ENCODE measurements at regions not wholly inside any gene's neighbourhood (a gene's known extent, or its start where the extent isn't known, plus 50 kb on each side); places are given as distances from the start of the nearest gene placed in this dataset.
A peak's percentile ranks its signal among the peaks of the same experiment; 100 is the strongest.

DNA sequence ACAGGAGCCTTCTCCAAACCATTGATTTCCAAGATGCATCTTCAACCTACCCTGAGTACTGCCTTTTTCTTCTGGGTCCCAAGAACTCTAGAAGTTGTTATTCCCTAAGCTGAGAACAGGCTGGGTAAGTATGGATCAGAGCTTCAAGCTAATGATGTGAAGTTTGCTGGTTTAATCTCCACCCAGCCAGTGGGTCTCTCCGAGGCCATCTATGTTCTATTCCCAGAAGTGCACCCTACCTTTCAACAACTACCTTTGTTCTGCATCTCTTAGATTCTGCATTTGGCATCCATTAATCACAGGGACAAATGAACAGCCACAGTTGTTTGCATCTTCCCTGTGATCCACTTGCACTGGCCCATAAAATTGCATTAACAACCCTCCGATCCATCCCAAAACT, 246.2 kb downstream of the HIVEP2 start:
- Histone ChIP-seq H3K27me3 (no peaks in the 10 kb centered on the region), H3K4me3 (no peak overlapping the region), H3K9me3 (no peaks in the 10 kb centered on the region), H3K4me1 (peaks cover 10% of the 10 kb centered on the region), H3K36me3 (no peaks in the 10 kb centered on the region), H3K27ac (no peak overlapping the region)
- intact Hi-C loops (cut with DNase I), result loop anchor here (10.0 kb wide), 2 partner anchors 326 to 716 kb away; no protein-coding TSS in a partner anchor
- ATAC-seq (no peak), DNase-seq (no peak)
- TF ChIP-seq CTCF (IDR thresholded peaks at IDR 0.05), result no peak

DNA sequence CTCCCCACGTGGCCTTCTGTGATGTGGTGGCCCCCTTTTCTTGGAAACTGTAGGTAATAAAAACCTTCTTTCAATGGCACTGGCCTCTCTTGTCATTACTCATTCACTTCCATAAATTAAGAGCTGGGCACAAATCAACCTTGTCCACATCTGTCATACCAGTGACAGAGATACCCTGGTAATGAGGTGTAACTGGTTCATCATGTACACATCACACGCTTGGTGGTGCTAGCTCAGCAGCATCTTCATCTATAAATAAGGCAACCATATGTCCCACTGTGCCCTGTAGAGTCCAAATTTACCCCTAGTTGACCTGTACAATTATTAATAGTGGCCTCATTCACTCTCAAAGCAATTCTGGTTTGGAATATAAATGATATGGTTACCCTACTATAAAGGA, 245.6 kb downstream of the HIVEP2 start:
- intact Hi-C loops (cut with DNase I), result loop anchor here (10.0 kb wide), 2 partner anchors 325 to 715 kb away; no protein-coding TSS in a partner anchor
- Histone ChIP-seq H3K9me3 (no peaks in the 10 kb centered on the region), H3K27ac (no peak overlapping the region), H3K36me3 (no peaks in the 10 kb centered on the region), H3K4me3 (no peak overlapping the region), H3K27me3 (no peaks in the 10 kb centered on the region), H3K4me1 (peaks cover 10% of the 10 kb centered on the region)
- ATAC-seq (no peak), DNase-seq (no peak)
- TF ChIP-seq CTCF (IDR thresholded peaks at IDR 0.05), result no peak

- H3K4me3 ChIP-seq, result no peak overlapping the region
- no peak for DNase-seq
- intact Hi-C loops (cut with DNase I), result no loop called here
Measured at GRCh38 chr6:142700032-142700431, 244.9 kb downstream of the HIVEP2 start.

GRCh38 chr6:142700671-142701312, 244.2 kb downstream of the HIVEP2 start:
- Histone ChIP-seq H3K27me3 (no peaks in the 10 kb centered on the region), H3K9me3 (no peaks in the 10 kb centered on the region), H3K4me1 (peaks cover 10% of the 10 kb centered on the region), H3K27ac (no peak overlapping the region), H3K36me3 (no peaks in the 10 kb centered on the region), H3K4me3 (no peak overlapping the region)
- ATAC-seq (no peak), DNase-seq (no peak)
- intact Hi-C loops (cut with DNase I), result no loop called here
- TF ChIP-seq CTCF (IDR thresholded peaks at IDR 0.05), result no peak

More at GRCh38 chr6:142700032-142700431, 244.9 kb downstream of the HIVEP2 start:
- peaks cover 10% of the 10 kb centered on the region for H3K4me1 ChIP-seq
- H3K27ac ChIP-seq, result no peak overlapping the region
- no peak for TF ChIP-seq CTCF (IDR thresholded peaks at IDR 0.05)
- H3K9me3 ChIP-seq, result no peaks in the 10 kb centered on the region
- H3K36me3 ChIP-seq, result no peaks in the 10 kb centered on the region
- H3K27me3 ChIP-seq, result no peaks in the 10 kb centered on the region
- ATAC-seq, result peak; percentile 19

Data from upper lobe of right lung (tissue), 1 donor.